Colonic mucosa (tissue), 4 donors: ENCODE measurements at regions not wholly inside any gene's neighbourhood (a gene's known extent, or its start where the extent isn't known, plus 50 kb on each side); places are given as distances from the start of the nearest gene placed in this dataset.

ENCODE experiments used
- DNase-seq: peaks from one replicate; pipeline ENCODE4 v3.0.0-alpha.2; 2020
- H3K27ac ChIP-seq: fragments of 200-600 bp; one replicate; pipeline ENCODE4 v1.8.0; 2021
- H3K27me3 ChIP-seq: fragments of 200-600 bp; one replicate; pipeline ENCODE4 v1.8.0; 2021
- H3K36me3 ChIP-seq: fragments of 200-600 bp; one replicate; pipeline ENCODE4 v1.8.0; 2021
- H3K4me1 ChIP-seq: fragments of 200-600 bp; one replicate; pipeline ENCODE4 v1.8.0; 2021; ENCODE audit warnings: mild to moderate bottlenecking
- H3K4me3 ChIP-seq: fragments of 200-600 bp; one replicate; pipeline ENCODE4 v1.8.0; 2021
- H3K9ac ChIP-seq, 2 donors: one replicate each; pipeline ENCODE4 v1.7.0; 2013; ENCODE audit warnings: control low read depth in 2 of 2, low read depth in 2 of 2, low read length in 2 of 2
- H3K9me3 ChIP-seq: fragments of 200-600 bp; one replicate; pipeline ENCODE4 v1.8.0; 2021
- intact Hi-C: fragments of 100-400 bp; cut with DNase I; formaldehyde crosslinking; loops from one replicate; pipeline ENCODE4 v1.14.1; 2022
- TF ChIP-seq, protein P1 (sequence below): fragments of 200-600 bp; IDR thresholded peaks from one replicate; pipeline ENCODE4 v1.8.0; 2022; ENCODE audit warnings: antibody characterized with exemption, mild to moderate bottlenecking
- donor health status: healthy.
- donor health status: DM: no; HTN: no; CAD: no.
- donor health status: DM: no; HTN: no; CAD: no.

DNA sequence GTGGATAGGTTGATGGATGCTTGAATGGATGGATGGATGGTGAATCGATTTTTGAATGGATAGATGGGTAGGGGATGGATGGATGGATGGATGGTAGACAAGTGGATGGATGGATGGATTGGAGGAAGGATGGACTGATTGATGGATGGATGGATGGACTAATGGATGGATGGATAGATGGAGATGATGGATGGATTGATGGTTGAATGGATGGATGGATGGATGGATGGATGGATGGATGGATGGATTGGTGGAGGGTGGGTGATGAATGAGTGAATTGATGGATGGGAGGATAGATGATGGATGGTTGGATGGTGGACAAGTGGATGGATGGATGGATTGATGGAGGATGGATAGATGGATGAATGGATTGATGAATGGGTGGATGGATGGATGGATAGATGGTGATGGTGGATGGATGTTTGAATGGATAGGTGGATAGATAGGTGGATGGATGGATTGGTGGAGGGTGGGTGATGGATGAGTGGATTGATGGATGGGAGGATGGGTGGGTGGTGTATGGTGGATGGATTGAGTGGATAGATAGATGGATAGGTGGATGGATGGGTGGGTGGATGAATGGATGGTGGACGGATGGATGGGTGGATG is 1140.9 kb downstream of the BRD1 start:
- TF ChIP-seq, protein P1, sequence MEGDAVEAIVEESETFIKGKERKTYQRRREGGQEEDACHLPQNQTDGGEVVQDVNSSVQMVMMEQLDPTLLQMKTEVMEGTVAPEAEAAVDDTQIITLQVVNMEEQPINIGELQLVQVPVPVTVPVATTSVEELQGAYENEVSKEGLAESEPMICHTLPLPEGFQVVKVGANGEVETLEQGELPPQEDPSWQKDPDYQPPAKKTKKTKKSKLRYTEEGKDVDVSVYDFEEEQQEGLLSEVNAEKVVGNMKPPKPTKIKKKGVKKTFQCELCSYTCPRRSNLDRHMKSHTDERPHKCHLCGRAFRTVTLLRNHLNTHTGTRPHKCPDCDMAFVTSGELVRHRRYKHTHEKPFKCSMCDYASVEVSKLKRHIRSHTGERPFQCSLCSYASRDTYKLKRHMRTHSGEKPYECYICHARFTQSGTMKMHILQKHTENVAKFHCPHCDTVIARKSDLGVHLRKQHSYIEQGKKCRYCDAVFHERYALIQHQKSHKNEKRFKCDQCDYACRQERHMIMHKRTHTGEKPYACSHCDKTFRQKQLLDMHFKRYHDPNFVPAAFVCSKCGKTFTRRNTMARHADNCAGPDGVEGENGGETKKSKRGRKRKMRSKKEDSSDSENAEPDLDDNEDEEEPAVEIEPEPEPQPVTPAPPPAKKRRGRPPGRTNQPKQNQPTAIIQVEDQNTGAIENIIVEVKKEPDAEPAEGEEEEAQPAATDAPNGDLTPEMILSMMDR: no peak
- H3K27ac ChIP-seq: no peak overlapping the region
- no peaks in the 10 kb centered on the region for H3K9me3 ChIP-seq
- H3K4me3 ChIP-seq: no peak overlapping the region
- intact Hi-C loops: no loop called here
- no peaks in the 10 kb centered on the region for H3K27me3 ChIP-seq
- H3K4me1 ChIP-seq: no peaks in the 10 kb centered on the region
- DNase-seq: no peak
- no peak overlapping the region for H3K9ac ChIP-seq
- no peaks in the 10 kb centered on the region for H3K36me3 ChIP-seq

DNA sequence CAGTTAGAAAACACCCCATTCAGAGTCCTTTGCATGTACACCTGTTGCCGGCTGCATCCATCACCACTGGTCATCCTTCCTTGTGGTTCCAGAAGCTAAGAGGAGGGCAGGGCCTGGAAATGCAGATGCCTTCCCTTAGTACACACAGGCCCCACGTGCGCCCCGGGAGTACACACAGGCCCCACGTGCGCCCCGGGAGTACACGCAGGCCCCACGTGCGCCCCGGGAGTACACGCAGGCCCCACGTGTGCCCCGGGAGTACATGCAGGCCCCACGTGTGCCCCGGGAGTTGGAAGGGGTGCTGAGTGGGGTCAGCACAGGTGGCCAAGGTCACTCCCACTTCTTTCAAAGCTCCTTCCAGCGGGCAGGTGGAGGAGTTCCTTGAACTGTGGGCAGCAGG is 1141.9 kb downstream of the BRD1 start:
- Histone ChIP-seq H3K9ac (no peak overlapping the region), H3K4me3 (no peak overlapping the region), H3K27me3 (no peaks in the 10 kb centered on the region), H3K27ac (no peak overlapping the region), H3K4me1 (no peaks in the 10 kb centered on the region), H3K9me3 (no peaks in the 10 kb centered on the region), H3K36me3 (no peaks in the 10 kb centered on the region)
- DNase-seq: no peak
- intact Hi-C loops: no loop called here
- TF ChIP-seq, protein P1: no peak

- Histone ChIP-seq H3K27me3 (no peaks in the 10 kb centered on the region), H3K4me1 (no peaks in the 10 kb centered on the region), H3K9ac (no peak overlapping the region), H3K36me3 (no peaks in the 10 kb centered on the region), H3K4me3 (no peak overlapping the region), H3K9me3 (no peaks in the 10 kb centered on the region), H3K27ac (no peak overlapping the region)
- no peak for DNase-seq
- intact Hi-C loops: no loop called here
- TF ChIP-seq, protein P1: no peak
Observed at GRCh38 chr22:48683640-48684039, 1144.0 kb downstream of the BRD1 start.

DNA sequence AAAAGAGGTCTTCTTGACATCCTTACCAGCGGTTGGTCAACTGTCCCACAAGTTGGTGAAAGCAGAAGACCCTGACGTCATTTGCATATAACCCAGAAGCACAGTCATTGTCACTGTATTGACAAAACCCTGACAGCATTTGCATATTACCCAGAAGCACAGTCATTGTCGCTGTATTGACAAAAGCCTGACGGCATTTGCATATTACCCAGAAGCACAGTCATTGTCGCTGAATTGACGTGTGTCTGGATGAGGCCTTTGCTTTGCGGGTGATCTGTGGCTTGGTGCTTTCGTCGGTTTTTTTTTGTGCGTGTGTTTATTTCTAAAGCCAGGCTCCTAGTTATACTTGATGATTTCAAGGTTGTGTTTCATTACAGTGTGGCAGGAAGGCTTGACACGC is 1145.2 kb downstream of the BRD1 start:
- Histone ChIP-seq H3K9ac (no peak overlapping the region), H3K36me3 (no peaks in the 10 kb centered on the region)
- intact Hi-C loops: no loop called here

DNA sequence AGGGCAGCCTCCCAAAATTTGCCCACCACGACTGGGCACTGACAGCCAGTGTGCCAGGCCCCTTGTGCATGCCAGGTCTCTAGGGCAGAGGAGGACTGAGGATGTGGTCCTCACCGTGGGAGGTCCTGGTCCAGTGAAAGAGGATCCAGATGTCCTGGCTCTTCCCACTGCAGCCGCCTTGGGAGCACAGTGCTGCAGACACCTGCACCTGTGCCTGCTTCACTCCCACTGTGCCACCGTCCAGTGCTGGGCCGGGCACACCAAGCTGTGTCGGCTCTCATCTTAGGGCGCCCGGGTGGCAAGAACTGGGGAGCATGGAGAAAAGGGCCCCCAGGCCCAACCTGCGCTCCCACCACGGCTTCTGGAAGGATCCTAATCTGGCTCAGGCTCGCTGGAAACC is 1147.1 kb downstream of the BRD1 start:
- Histone ChIP-seq H3K9me3 (no peaks in the 10 kb centered on the region), H3K9ac (no peak overlapping the region), H3K4me1 (no peaks in the 10 kb centered on the region), H3K4me3 (no peak overlapping the region), H3K27me3 (no peaks in the 10 kb centered on the region), H3K36me3 (no peaks in the 10 kb centered on the region), H3K27ac (no peak overlapping the region)
- TF ChIP-seq, protein P1: no peak
- intact Hi-C loops: no loop called here
- DNase-seq: no peak

More for the DNA sequence above, 1145.2 kb downstream of the BRD1 start:
- no peaks in the 10 kb centered on the region for H3K9me3 ChIP-seq
- no peak for DNase-seq
- H3K27me3 ChIP-seq: no peaks in the 10 kb centered on the region
- TF ChIP-seq, protein P1: no peak
- no peak overlapping the region for H3K27ac ChIP-seq
- no peak overlapping the region for H3K4me3 ChIP-seq
- no peaks in the 10 kb centered on the region for H3K4me1 ChIP-seq
